Ishikawa (cell line): ENCODE measurements at regions not wholly inside any gene's neighbourhood (a gene's known extent, or its start where the extent isn't known, plus 50 kb on each side); places are given as distances from the start of the nearest gene placed in this dataset.

Experiments
- TAF1 ChIP-seq: IDR thresholded peaks from 2 replicates; pipeline ENCODE4 v1.6.1; 2012; ENCODE audit warnings: low read depth, mild to moderate bottlenecking
- TEAD4 ChIP-seq: IDR thresholded peaks from 2 replicates; pipeline ENCODE4 v1.6.1; 2012

GRCh38 chr14:85764822-85765221 lies 234.9 kb downstream of the FLRT2 start:
- TF ChIP-seq TAF1 (no peak), TEAD4 (no peak)
